ENCODE measurements at regions not wholly inside any gene's neighbourhood (a gene's known extent, or its start where the extent isn't known, plus 50 kb on each side); places are given as distances from the start of the nearest gene placed in this dataset.

DNA sequence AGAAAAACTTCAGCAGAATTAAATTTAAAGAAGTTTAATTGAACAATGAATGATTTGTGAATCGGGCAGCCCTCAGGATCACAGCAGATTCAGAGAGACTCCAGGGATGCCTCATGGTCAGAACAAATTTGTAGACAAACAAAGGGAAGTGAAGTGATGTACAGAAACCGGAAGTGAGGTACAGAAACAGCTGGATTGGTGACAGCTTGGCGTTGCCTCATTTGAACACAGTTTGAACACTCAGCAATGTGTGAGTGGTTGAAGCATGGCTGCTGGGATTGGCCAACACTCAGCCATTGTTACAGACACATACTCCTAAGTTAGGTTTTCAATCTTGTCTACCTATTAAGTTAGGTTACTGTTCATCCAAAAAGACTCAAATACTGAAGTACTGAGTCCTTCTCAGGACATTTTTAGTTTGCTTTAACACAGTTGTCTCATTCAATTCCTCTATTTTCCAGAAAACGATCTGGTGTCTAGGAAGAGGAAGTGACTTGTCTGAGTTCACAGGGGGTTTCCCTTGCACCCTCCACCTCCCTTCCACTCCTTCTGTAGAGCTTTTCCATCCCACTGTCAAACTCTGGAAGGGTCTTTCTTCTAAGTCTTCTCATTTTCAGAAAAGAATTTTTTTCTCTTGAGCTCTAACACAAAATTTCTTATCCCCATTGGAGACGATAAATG lies 137.9 kb downstream of the SLC4A3 start:
- in situ Hi-C loops (cut with MboI; ENCODE audit: low sequenced_read_pairs): no loop called here

- in situ Hi-C loops (cut with MboI; ENCODE audit: low sequenced_read_pairs): no loop called here
Measured at GRCh38 chr2:219766658-219767057, 139.2 kb downstream of the SLC4A3 start.

DNA sequence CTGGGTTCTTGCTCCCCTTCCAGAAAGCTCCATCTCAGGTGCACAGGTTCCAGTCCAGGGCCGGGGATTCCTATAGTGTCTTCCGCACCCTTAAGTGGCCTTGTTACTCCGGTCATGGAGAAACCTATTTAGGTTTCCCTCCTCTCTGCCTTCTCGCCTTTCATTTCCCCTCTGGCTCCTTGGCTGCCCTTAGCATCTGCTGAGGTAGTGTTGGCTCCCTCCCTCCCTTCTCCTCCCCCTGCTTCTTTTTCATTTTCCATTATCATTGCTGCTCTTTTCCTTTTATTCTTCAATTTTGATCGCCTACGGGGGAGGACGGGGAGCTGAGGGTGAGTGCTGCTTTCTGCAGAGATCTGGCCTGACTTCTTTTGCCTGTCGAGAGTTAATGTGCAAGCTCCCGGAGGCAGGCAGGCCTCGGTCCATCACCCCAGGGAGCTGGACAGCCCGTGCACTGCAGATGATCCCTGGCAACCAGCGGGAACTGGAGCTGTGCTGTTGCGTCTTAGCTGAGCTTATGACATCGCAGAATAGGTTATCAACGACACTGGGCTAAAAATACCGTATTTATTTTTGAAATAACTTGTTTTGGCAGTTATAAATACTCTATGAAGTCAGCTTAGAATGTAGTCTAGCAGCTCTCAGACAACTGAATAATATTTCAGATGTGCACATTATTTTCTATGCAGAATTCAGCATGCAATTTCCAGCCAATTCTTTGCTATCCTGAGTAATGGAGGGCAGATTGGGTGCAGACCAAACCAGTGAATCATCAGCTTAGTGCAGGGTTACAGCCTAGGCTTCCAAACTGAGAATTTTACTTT lies 141.9 kb downstream of the SLC4A3 start:
- in situ Hi-C loops (cut with MboI; ENCODE audit: low sequenced_read_pairs): no loop called here

DNA sequence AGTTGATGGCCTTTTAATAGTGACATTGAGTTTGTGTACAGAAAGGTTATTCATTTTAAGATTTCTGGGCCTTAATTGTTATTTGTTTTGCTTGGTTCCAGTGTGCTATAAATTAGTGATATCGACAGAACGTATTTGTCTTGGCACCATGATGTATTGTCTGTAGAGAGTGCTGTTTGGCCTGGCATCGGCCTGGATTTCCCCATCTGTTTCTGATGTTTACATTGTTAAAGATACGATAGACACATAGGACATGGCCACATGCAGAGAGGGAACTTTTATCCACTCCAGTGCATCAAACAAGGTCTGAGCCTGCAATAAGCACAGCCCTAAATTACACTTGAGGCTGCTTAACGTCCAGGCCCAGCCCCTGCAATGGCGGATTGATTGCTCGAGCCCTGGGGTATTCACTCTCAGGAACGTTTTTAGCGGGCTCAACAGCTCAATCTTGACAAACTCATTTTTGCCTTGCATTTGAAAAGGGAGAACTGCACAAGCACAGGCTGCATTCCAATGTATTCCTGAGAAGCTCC lies 144.7 kb downstream of the SLC4A3 start:
- in situ Hi-C loops (cut with MboI; ENCODE audit: low sequenced_read_pairs): no loop called here

- in situ Hi-C loops (cut with MboI; ENCODE audit: low sequenced_read_pairs): no loop called here
Measured at GRCh38 chr2:219772697-219773096, 145.3 kb downstream of the SLC4A3 start.

DNA sequence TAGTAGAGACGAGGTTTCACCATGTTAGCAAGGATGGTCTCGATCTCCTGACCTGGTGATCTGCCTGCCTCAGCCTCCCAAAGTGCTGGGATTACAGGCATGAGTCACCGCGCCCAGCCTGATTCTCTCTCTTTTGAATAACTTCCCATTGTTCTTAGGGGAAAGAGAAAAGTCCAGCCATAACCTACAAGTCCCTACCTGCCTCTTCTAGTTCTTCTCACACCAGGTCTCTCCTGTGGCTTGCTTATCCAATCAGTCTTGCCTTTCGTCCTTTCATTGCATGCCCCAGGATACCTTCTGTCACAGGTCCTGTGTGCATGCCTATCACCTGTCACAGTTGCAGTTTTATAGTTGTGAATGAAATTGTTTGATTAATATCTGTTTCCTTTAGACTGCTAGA lies 148.1 kb downstream of the SLC4A3 start:
- in situ Hi-C loops (cut with MboI; ENCODE audit: low sequenced_read_pairs): no loop called here

DNA sequence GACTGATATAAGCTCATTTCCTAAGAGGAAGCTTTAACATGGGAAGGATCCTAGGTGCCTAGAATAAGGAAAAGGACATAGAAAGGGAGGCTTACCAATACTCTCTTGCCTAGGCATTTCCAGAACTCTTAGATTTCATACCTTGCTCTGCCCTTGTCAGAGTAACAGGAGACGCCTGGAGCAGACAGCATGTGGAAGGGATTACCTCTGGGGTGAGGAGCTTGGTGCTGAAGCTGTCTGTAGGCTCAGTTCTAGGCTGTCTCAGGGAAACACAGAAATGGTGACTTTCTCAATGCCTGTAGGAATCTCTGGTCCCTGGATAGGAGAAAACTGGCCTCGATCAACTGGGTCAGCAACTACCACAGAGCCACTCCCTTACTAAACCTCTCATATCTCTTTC lies 150.0 kb downstream of the SLC4A3 start:
- in situ Hi-C loops (cut with MboI; ENCODE audit: low sequenced_read_pairs): no loop called here

DNA sequence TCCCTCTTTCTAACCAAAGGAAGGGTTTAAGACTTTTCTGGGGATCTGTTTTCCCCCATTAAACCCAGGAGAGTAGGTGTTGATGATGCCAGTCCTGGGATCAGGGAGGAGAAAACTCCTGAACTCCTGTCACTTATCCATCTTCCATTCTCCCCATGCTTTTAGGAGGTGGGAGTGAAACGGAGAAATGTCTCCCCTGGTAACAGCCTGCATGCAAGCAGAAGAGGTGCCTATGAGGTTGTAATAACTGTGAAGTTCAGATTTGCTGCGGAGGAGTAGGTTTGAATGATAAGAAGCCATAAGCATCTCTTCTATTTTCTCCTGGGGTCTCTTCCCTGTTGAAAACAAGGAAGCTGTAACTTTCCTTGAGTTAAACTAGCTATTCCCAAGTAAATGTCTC lies 150.8 kb downstream of the SLC4A3 start:
- in situ Hi-C loops (cut with MboI; ENCODE audit: low sequenced_read_pairs): no loop called here

DNA sequence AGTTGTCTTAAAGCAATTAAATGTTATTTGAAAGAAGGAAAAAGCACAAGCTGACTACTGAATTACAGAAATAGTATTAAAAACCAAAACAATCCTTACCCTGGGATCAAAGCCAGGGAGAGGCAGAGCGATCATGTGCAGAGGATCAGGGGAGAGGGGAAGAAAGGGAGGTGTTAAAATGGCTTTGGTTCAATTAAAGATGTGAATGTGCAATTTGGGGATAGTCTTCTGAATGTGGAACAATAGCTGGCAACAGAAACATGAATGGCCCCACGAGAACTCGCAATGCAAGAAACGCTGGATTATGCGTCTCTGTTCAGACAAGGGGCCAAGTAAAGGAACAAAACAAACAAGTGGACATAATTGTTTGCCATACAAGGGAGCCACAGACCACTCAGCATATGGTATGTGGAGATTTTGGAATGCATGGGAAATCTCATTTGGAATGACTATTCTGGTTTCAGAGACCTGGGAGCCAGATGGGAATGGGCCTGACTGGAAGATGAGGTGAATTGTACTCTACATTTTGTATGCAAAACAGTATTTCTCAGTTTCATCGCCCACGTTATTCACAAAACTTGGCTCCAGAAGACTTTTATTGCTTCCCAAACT lies 155.4 kb downstream of the SLC4A3 start:
- in situ Hi-C loops (cut with MboI; ENCODE audit: low sequenced_read_pairs): no loop called here

- in situ Hi-C loops (cut with MboI; ENCODE audit: low sequenced_read_pairs): no loop called here
Measured at GRCh38 chr2:219783359-219783975, 156.0 kb downstream of the SLC4A3 start.

GRCh38 chr2:219784178-219784577 lies 156.7 kb downstream of the SLC4A3 start:
- in situ Hi-C loops (cut with MboI; ENCODE audit: low sequenced_read_pairs): no loop called here

- in situ Hi-C loops (cut with MboI; ENCODE audit: low sequenced_read_pairs): no loop called here
Measured at GRCh38 chr2:219789476-219789875, 162.0 kb downstream of the SLC4A3 start.

DNA sequence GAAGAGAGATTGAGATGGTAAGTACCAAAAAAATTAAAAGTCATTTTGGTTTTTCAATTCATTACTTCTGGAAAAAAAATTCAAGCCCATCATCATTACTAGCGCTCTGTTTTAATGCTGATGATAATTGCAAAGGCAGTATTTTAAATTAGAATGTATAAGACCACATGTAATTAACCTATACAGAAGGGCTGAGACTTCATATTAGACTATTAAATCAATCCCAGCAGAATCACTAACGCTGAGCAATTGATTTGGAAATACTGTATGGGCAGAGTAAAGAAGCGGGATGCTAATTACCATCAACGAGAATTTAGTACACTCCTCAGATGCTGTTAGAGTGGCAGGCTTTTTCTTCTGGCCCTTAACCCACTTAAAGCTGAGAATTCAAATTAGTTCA lies 165.0 kb downstream of the SLC4A3 start:
- in situ Hi-C loops (cut with MboI; ENCODE audit: low sequenced_read_pairs): no loop called here

DNA sequence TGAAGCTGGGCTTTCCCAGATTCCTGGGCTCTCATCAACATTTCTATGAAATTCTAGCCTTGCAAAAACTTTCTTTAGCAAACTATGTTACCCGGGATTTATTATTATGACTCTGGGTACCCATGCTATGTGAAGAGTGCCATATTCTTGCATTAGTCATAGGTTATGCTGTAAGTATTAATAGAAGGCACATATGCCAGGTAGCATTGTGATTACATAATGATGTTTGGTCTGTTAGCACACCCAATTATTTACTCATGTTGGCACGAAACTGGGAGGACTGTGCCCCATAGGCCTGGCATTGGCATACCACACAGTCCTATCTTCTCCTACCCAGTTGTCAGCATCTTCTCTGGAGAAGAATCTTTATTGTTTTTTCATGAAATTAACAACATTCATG lies 171.0 kb downstream of the SLC4A3 start:
- in situ Hi-C loops (cut with MboI; ENCODE audit: low sequenced_read_pairs): no loop called here

DNA sequence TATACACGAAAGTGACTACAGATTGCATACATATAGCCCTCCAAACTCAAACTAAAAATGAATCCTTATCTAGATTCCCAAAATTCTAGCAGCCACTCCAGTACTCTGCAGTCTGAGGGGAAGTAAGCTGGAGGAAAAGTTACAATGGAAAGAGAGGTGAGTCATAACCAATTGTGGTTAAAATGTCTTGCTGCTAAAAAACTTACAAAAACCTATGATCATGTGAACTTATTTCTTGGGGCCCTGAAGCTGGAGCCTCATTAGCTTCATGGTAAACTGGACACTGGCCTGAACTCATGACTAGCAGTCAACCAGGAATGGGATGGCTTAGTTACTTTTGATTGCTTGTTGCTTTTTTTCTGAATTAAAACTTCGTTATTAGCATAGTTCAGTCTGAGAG lies 175.9 kb downstream of the SLC4A3 start:
- in situ Hi-C loops (cut with MboI; ENCODE audit: low sequenced_read_pairs): no loop called here

- in situ Hi-C loops (cut with MboI; ENCODE audit: low sequenced_read_pairs): no loop called here
Measured at GRCh38 chr2:219810895-219811294, 183.5 kb downstream of the SLC4A3 start.

GRCh38 chr2:219812672-219813071 lies 185.2 kb downstream of the SLC4A3 start:
- in situ Hi-C loops (cut with MboI; ENCODE audit: low sequenced_read_pairs): no loop called here

- in situ Hi-C loops (cut with MboI; ENCODE audit: low sequenced_read_pairs): no loop called here
Measured at GRCh38 chr2:219820767-219821166, 193.3 kb downstream of the SLC4A3 start.

GRCh38 chr2:219823574-219823973 lies 196.1 kb downstream of the SLC4A3 start:
- in situ Hi-C loops (cut with MboI; ENCODE audit: low sequenced_read_pairs): no loop called here

DNA sequence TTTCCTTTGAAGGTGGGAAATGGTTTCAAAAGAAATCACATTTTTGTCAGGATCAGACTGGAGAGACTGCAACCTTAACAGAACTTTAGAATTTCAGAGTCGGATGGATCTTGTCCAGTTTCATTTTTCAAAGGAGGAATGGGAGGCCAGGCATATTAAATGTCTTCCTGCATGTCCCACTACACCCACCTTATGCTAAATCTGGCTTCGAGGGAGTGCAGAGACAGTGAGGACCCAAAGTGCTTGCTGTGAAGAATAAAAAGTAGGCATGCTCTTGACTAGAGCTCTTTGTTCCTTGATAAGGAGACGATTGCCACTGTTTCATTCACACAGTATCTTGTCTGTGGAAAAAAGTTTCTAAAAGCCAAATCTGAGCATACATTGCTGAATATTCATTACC lies 197.6 kb downstream of the SLC4A3 start:
- in situ Hi-C loops (cut with MboI; ENCODE audit: low sequenced_read_pairs): no loop called here

DNA sequence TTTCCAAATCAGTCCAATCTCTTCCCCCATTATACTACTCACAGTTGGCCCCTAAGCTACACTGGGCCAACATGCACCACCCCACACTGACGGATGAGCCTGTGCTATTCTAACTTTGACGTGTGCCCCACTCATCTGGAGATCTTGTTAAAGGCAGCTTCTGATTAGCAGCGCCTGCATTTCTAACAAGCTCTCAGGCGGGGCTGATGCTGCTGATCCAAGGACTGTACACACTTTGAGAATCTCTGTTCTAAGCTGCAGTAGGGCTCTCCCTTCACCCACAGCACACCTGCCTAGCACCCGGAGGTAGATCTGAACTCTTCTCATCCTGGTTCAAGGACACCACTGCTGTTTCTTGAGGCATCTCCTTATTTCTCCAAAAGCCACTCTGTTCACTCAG lies 200.7 kb downstream of the SLC4A3 start:
- in situ Hi-C loops (cut with MboI; ENCODE audit: low sequenced_read_pairs): no loop called here

Data from HL-60/S4 (cell line).